ENCODE measurements at regions not wholly inside any gene's neighbourhood (a gene's known extent, or its start where the extent isn't known, plus 50 kb on each side); places are given as distances from the start of the nearest gene placed in this dataset.
A peak's percentile ranks its signal among the peaks of the same experiment; 100 is the strongest.
"Not testable (repeated sequence)": the region's sequence is repeated elsewhere in the genome, so short reads cannot be mapped to it uniquely, and the experiment has no call there.

GRCh38 chr2:14891546-14891945 lies 259.0 kb downstream of the LRATD1 start:
- no peak overlapping the region for H3K4me3 ChIP-seq
- H3K9me3 ChIP-seq (replicated peaks in 1 of 11), result no peaks in the 10 kb centered on the region
- no peak overlapping the region for H3K27ac ChIP-seq
- H3K36me3 ChIP-seq, result no peaks in the 10 kb centered on the region
- H3K4me2 ChIP-seq, result no peak overlapping the region
- no peaks in the 10 kb centered on the region for H3K4me1 ChIP-seq
- H4K20me1 ChIP-seq, result no peaks in the 10 kb centered on the region
- no peak for TF ChIP-seq Cebpa-rat (IDR thresholded peaks at IDR 0.05)
- no peak overlapping the region for H3K9ac ChIP-seq
- no peaks in the 10 kb centered on the region for H3K27me3 ChIP-seq

- Histone ChIP-seq H3K27ac (no peak overlapping the region), H3K9ac (no peak overlapping the region), H3K27me3 (no peaks in the 10 kb centered on the region), H3K9me3 (replicated peaks in 1 of 11) (no peaks in the 10 kb centered on the region), H3K4me1 (no peaks in the 10 kb centered on the region), H3K4me3 (no peak overlapping the region), H4K20me1 (no peaks in the 10 kb centered on the region), H3K36me3 (no peaks in the 10 kb centered on the region), H3K4me2 (no peak overlapping the region)
- no peak for TF ChIP-seq Cebpa-rat (IDR thresholded peaks at IDR 0.05)
These were observed 264.0 kb downstream of the LRATD1 start for GRCh38 chr2:14896330-14897030.

- H3K9me3 ChIP-seq (replicated peaks in 1 of 11), result no peaks in the 10 kb centered on the region; a peak in 1 of 22 replicates
- H3K36me3 ChIP-seq, result no peaks in the 10 kb centered on the region
- no peak overlapping the region for H3K4me3 ChIP-seq
- no peak overlapping the region for H3K4me2 ChIP-seq
- TF ChIP-seq Cebpa-rat (IDR thresholded peaks at IDR 0.05), result no peak
- no peaks in the 10 kb centered on the region; a peak in 1 of 20 replicates for H3K4me1 ChIP-seq
- H3K27me3 ChIP-seq, result no peaks in the 10 kb centered on the region
- no peak overlapping the region for H3K27ac ChIP-seq
- H3K9ac ChIP-seq, result no peak overlapping the region
- no peaks in the 10 kb centered on the region for H4K20me1 ChIP-seq
These were observed 267.3 kb downstream of the LRATD1 start for GRCh38 chr2:14899621-14900414.

- Histone ChIP-seq H3K4me3 (no peak overlapping the region), H3K9ac (no peak overlapping the region), H3K4me1 (no peaks in the 10 kb centered on the region; a peak in 1 of 20 replicates), H3K27me3 (no peaks in the 10 kb centered on the region), H3K9me3 (replicated peaks in 1 of 11) (no peaks in the 10 kb centered on the region; a peak in 1 of 22 replicates), H4K20me1 (no peaks in the 10 kb centered on the region), H3K36me3 (no peaks in the 10 kb centered on the region), H3K4me2 (no peak overlapping the region), H3K27ac (no peak overlapping the region)
- TF ChIP-seq Cebpa-rat (IDR thresholded peaks at IDR 0.05), result no peak
These were observed 269.2 kb downstream of the LRATD1 start for GRCh38 chr2:14901737-14902136.

GRCh38 chr2:14902953-14903352 lies 270.4 kb downstream of the LRATD1 start:
- H3K4me3 ChIP-seq, result no peak overlapping the region
- TF ChIP-seq Cebpa-rat (IDR thresholded peaks at IDR 0.05), result no peak
- H3K36me3 ChIP-seq, result no peaks in the 10 kb centered on the region
- no peaks in the 10 kb centered on the region for H3K27me3 ChIP-seq
- no peaks in the 10 kb centered on the region for H4K20me1 ChIP-seq
- no peak overlapping the region for H3K9ac ChIP-seq
- H3K4me1 ChIP-seq, result no peaks in the 10 kb centered on the region; a peak in 1 of 20 replicates
- H3K9me3 ChIP-seq (replicated peaks in 1 of 11), result no peaks in the 10 kb centered on the region; a peak in 1 of 22 replicates
- H3K27ac ChIP-seq, result no peak overlapping the region
- no peak overlapping the region for H3K4me2 ChIP-seq

GRCh38 chr2:14903709-14904374 lies 271.3 kb downstream of the LRATD1 start:
- Histone ChIP-seq H3K4me2 (no peak overlapping the region), H3K27ac (no peak overlapping the region), H3K4me1 (no peaks in the 10 kb centered on the region; a peak in 1 of 20 replicates), H3K27me3 (no peaks in the 10 kb centered on the region), H3K9me3 (replicated peaks in 1 of 11) (no peaks in the 10 kb centered on the region; a peak in 1 of 22 replicates), H3K4me3 (no peak overlapping the region), H3K36me3 (no peaks in the 10 kb centered on the region), H3K9ac (no peak overlapping the region), H4K20me1 (no peaks in the 10 kb centered on the region)
- no peak for TF ChIP-seq Cebpa-rat (IDR thresholded peaks at IDR 0.05)

- not testable (repeated sequence) for H3K27me3 ChIP-seq, H3K4me1 ChIP-seq, H3K27ac ChIP-seq
These were observed 271.9 kb downstream of the LRATD1 start for GRCh38 chr2:14904378-14904777.

GRCh38 chr2:14905571-14905970 lies 273.1 kb downstream of the LRATD1 start:
- Histone ChIP-seq H3K27me3 (no peaks in the 10 kb centered on the region), H3K36me3 (no peaks in the 10 kb centered on the region), H3K27ac (no peak overlapping the region), H3K9ac (no peak overlapping the region), H3K4me3 (no peak overlapping the region), H3K4me2 (no peak overlapping the region), H3K9me3 (replicated peaks in 1 of 11) (no peaks in the 10 kb centered on the region; a peak in 1 of 22 replicates), H4K20me1 (no peaks in the 10 kb centered on the region), H3K4me1 (no peaks in the 10 kb centered on the region; a peak in 1 of 20 replicates)
- TF ChIP-seq Cebpa-rat (IDR thresholded peaks at IDR 0.05), result no peak

More at GRCh38 chr2:14904378-14904777, 271.9 kb downstream of the LRATD1 start:
- H3K36me3 ChIP-seq; H3K9me3 ChIP-seq (replicated peaks in 1 of 11); H3K9ac ChIP-seq; H3K4me3 ChIP-seq; H4K20me1 ChIP-seq; H3K4me2 ChIP-seq: not testable (repeated sequence)

GRCh38 chr2:14907014-14907612 lies 274.6 kb downstream of the LRATD1 start:
- peak in 5 of 11 experiments; percentile 14 to 68 (median 39); a peak in 3 of 22 replicates for TF ChIP-seq Cebpa-rat (IDR thresholded peaks at IDR 0.05)
- Histone ChIP-seq H3K4me1 (no peaks in the 10 kb centered on the region), H3K27ac (no peak overlapping the region), H4K20me1 (no peaks in the 10 kb centered on the region), H3K9me3 (replicated peaks in 1 of 11) (no peaks in the 10 kb centered on the region), H3K36me3 (no peaks in the 10 kb centered on the region), H3K27me3 (no peaks in the 10 kb centered on the region), H3K4me2 (no peak overlapping the region), H3K4me3 (no peak overlapping the region), H3K9ac (no peak overlapping the region)
